Motor neuron (in vitro differentiated cells): ENCODE measurements at regions not wholly inside any gene's neighbourhood (a gene's known extent, or its start where the extent isn't known, plus 50 kb on each side); places are given as distances from the start of the nearest gene placed in this dataset.
"Not testable (repeated sequence)": the region's sequence is repeated elsewhere in the genome, so short reads cannot be mapped to it uniquely, and the experiment has no call there.

Experiments
- ATAC-seq, 8 experiments: fragments of 200-7000 bp; cut with Tn5 transposase; replicated peaks in 6 of 8; 2 replicates each; pipeline ENCODE4 v1.8.0; 2021; ENCODE audit warnings: mild to moderate bottlenecking in 8 of 8, moderate library complexity in 8 of 8
- H3K27ac ChIP-seq, 2 donors: fragments of 250-450 bp; sonication (Bioruptor Pico); 2 replicates each; pipeline ENCODE4 v1.9.0; 2021; ENCODE audit warnings: antibody characterized with exemption in 2 of 2, mild to moderate bottlenecking in 2 of 2, moderate library complexity in 1 of 2
- H3K4me1 ChIP-seq, 2 donors: fragments of 250-450 bp; sonication (Bioruptor Pico); replicated peaks in 1 of 2; 2 replicates each; pipeline ENCODE4 v1.6.1; 2021; ENCODE audit warnings: antibody characterized with exemption in 2 of 2, mild to moderate bottlenecking in 2 of 2, moderate library complexity in 1 of 2
- H3K4me3 ChIP-seq, 5 donors: fragments of 250-450 bp; sonication (Bioruptor Pico); 2 replicates each; pipeline ENCODE4 v1.9.0; 2021; ENCODE audit warnings: antibody characterized with exemption in 5 of 5, mild to moderate bottlenecking in 5 of 5, moderate library complexity in 4 of 5
- WGBS, 10 experiments: fragments of 450-650 bp; shearing (Covaris generic); methylation state at CpG; one replicate each; pipeline ENCODE4 v1.0.0; 2022; 5-methylcytosine and 5-hydroxymethylcytosine counted together
- in situ Hi-C, 9 experiments: fragments of 400-800 bp; cut with MboI; loops; one replicate each; pipeline ENCODE4 v1.15.0; 2021; ENCODE audit warnings: low sequenced_read_pairs in 9 of 9, low pct_unique_long_range_greater_than_20kb in 2 of 9; ENCODE audit not compliant: unreplicated experiment in 9 of 9

DNA sequence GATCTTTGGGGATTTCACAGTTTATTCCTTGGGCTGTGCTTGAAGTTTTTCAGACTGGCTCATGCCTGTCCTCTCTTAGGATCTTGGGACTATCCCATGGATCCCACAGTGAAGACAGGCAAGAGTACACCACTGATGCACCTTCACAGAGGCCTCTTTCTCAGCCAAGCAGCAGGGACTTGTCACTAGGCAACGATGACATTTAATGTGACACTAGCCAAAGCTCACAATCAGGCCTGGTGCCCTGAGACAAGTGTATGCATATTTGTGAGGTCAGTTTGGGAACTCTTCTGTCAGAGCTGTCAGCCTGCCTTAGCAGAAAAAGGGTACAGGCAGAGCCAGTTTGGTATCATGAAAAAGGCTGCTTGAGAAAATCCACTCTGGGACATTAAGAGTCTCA, 68.7 kb downstream of the RBMY1F start:
- H3K27ac ChIP-seq, H3K4me3 ChIP-seq, in situ Hi-C loops, H3K4me1 ChIP-seq: not testable (repeated sequence)
- WGBS, 10 experiments, result no CpG with 5 or more reads among the region's 1 CpG
- ATAC-seq, result peak in 1 of 8 experiments; percentile 25

- H3K4me1 ChIP-seq, H3K27ac ChIP-seq, in situ Hi-C loops, H3K4me3 ChIP-seq, ATAC-seq: not testable (repeated sequence)
- WGBS, 10 experiments, result no CpG with 5 or more reads among the region's 2 CpGs
These were observed 74.6 kb downstream of the RBMY1F start for GRCh38 chrY:22108165-22108564.

DNA sequence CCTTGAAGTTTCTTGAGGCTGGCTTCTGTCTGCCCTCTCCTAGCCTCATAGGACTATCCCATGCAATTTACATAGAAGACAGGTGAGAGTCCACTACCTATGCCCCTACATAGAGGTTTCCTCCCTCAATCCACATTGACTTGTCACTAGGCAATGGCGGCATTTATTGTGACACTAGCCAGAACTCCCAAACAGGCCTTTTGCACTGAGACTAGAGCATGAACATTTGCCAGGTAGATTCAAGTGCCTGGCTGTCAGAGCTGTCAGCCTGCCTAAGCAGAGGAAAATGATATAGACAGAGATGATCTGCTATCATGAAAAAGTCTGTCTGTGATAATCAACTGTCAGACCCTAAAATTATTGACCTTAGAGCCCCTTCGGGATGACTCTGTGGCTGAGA, 81.2 kb downstream of the RBMY1F start:
- ATAC-seq, H3K4me1 ChIP-seq, H3K4me3 ChIP-seq, in situ Hi-C loops, H3K27ac ChIP-seq: not testable (repeated sequence)
- no CpG with 5 or more reads among the region's 2 CpGs for WGBS, 10 experiments

GRCh38 chrY:22097310-22097709, 85.4 kb downstream of the RBMY1F start:
- H3K4me3 ChIP-seq, H3K4me1 ChIP-seq, ATAC-seq, in situ Hi-C loops, H3K27ac ChIP-seq: not testable (repeated sequence)
- WGBS, 10 experiments, result no CpG with 5 or more reads among the region's 1 CpG

GRCh38 chrY:22085975-22086645, 96.6 kb downstream of the RBMY1F start:
- ATAC-seq, H3K27ac ChIP-seq, in situ Hi-C loops, H3K4me1 ChIP-seq, H3K4me3 ChIP-seq: not testable (repeated sequence)
- no CpG with 5 or more reads among the region's 4 CpGs for WGBS, 10 experiments

DNA sequence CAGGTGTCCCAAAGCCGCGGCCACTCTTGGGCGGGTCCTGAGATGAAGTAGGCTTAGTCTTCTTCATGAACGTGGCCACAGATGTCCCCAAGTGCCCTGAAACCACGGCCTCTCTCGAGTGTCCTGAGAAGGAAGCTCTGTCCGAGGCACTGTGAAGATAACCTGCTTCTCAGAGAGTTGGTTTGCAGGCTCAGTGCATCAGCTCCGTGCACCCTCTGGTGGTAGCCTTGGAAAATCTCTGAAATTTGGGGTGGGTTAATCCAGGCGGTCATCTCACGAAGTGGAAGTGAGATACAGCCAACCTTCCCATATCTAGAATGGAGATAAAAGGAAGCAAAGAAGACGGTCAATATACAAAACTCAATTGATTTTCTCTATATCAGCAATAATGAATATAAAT, 110.5 kb downstream of the RBMY1F start:
- ATAC-seq, H3K4me3 ChIP-seq, H3K4me1 ChIP-seq, H3K27ac ChIP-seq, in situ Hi-C loops: not testable (repeated sequence)
- WGBS, 10 experiments, result no CpG with 5 or more reads among the region's 11 CpGs

DNA sequence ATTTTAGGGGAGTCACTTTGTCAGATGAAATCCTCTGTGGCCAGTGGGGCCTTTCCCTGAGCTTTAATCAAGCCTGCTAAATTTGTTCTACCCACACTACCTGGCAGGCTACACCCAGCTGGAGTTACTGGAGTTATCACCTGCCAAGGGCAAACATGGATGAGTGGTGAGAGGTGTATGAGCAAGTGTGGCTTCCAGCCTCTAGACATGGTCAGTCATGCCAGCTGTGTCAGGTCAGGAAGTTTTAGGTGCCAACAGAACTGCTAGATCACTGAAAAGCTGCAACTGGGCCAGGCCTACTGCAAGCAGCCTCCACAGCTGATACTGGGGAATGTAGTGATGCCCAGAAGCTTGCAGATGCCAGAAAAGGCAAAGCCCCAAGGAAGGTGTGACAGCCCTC, 122.6 kb downstream of the RBMY1F start:
- in situ Hi-C loops, H3K4me3 ChIP-seq, H3K4me1 ChIP-seq, H3K27ac ChIP-seq, ATAC-seq: not testable (repeated sequence)

DNA sequence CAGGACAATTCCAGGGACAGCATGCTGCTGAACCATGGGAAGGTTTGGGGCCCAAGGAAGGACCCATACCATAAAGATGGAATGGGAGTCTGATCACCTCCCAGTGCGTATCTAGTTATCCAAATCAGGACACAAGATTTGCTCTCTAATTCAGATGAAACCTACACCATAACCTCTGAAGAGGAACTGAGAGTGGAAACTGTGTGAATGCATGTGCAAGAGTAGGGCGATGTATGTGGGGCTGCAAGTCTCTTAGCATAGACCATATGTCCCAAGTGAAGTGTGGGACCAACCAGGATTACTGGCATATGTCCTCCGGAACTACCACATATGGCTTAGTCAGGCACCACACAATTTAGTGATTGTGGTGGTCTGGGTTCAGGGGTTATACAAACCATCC, 95.2 kb upstream of the RBMY1E start:
- H3K27ac ChIP-seq, ATAC-seq, H3K4me3 ChIP-seq, H3K4me1 ChIP-seq, in situ Hi-C loops: not testable (repeated sequence)
- no CpG with 5 or more reads among the region's 3 CpGs for WGBS, 10 experiments

DNA sequence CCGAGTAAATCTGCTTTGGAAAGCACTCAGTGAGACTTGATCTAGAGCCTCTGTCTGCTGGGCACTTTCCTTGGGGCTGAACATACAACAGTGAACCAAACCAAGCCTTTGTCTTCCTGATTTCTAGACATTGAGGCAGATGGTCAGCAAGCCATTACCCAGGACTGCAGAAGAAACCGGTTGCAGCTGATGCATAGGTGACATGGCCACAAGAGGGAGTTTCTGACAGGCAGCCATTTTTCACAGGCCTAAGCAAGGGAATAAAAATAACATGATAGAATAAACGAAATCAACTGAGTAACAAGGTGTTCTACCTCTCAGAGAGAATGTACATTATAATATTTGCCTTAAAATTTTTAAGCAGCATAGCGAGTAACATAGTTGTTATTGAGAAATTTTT, 83.3 kb upstream of the RBMY1E start:
- H3K4me1 ChIP-seq, in situ Hi-C loops, H3K4me3 ChIP-seq, H3K27ac ChIP-seq: not testable (repeated sequence)
- WGBS, 10 experiments, result no CpG with 5 or more reads among the region's 4 CpGs
- ATAC-seq, result peak in 1 of 8 experiments; percentile 34

DNA sequence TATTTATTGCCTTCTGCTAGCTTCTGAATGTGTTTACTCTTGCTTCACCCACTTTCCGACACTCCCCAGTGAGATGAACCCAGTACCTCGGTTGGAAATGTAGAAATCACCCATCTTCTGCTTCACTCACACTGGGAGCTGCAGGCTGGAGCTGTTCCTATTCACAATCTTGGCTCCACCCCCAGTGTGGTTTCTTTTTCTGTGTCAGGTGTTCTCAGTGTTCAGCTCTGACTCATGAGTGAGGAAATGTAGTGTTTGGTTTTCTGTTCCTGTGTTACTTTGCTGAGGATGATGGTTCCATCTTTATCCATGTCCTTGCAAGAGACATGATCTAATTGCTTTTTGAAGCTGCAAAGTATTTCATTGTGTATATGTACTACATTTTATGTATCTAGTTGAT, 69.4 kb upstream of the RBMY1E start:
- ATAC-seq, in situ Hi-C loops, H3K4me3 ChIP-seq, H3K4me1 ChIP-seq, H3K27ac ChIP-seq: not testable (repeated sequence)
- no CpG with 5 or more reads among the region's 2 CpGs for WGBS, 10 experiments

GRCh38 chrY:21980937-21981336, 63.1 kb upstream of the RBMY1E start:
- ATAC-seq, H3K27ac ChIP-seq, H3K4me1 ChIP-seq, in situ Hi-C loops, H3K4me3 ChIP-seq: not testable (repeated sequence)
- WGBS, 10 experiments, result no CpG with 5 or more reads among the region's 2 CpGs

- in situ Hi-C loops, result not testable (repeated sequence)
- no CpG with 5 or more reads among the region's 1 CpG for WGBS, 10 experiments
These were observed 62.5 kb upstream of the RBMY1E start for GRCh38 chrY:21980348-21980747.

GRCh38 chrY:21979106-21979505, 61.3 kb upstream of the RBMY1E start:
- H3K4me3 ChIP-seq, H3K27ac ChIP-seq, H3K4me1 ChIP-seq, in situ Hi-C loops, ATAC-seq: not testable (repeated sequence)
- no CpG with 5 or more reads among the region's 4 CpGs for WGBS, 10 experiments

More at GRCh38 chrY:21980348-21980747, 62.5 kb upstream of the RBMY1E start:
- not testable (repeated sequence) for H3K4me1 ChIP-seq, H3K27ac ChIP-seq, ATAC-seq, H3K4me3 ChIP-seq

DNA sequence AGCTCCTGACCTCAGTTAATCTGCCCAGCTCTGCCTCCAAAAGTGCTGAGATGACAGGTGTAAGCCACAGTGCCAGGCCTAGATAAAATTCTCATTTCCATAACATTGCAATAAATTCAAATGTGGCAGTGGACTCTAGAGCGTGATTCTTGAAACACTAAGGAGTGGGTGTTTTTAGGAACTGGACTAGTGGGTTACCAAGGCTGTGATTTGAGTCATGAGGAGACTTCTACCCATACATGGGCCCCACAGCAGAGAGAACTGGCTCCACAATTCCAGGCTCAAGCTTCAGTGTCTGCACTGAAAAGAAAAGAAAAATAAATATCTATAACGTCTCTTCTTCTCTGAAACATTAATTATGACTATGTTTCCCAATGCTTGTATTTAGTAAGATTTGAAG, 60.4 kb upstream of the RBMY1E start:
- WGBS, 10 experiments, result no CpG with 5 or more reads among the region's 2 CpGs
- H3K4me3 ChIP-seq, H3K4me1 ChIP-seq, in situ Hi-C loops, ATAC-seq, H3K27ac ChIP-seq: not testable (repeated sequence)
